KG1 (cell line): ENCODE measurements at regions not wholly inside any gene's neighbourhood (a gene's known extent, or its start where the extent isn't known, plus 50 kb on each side); places are given as distances from the start of the nearest gene placed in this dataset.
"Not testable (repeated sequence)": the region's sequence is repeated elsewhere in the genome, so short reads cannot be mapped to it uniquely, and the experiment has no call there.

ENCODE experiments used
- DNase-seq: peaks from one replicate; lab custom pipeline; 2025; lab: John Stamatoyannopoulos, UW

DNA sequence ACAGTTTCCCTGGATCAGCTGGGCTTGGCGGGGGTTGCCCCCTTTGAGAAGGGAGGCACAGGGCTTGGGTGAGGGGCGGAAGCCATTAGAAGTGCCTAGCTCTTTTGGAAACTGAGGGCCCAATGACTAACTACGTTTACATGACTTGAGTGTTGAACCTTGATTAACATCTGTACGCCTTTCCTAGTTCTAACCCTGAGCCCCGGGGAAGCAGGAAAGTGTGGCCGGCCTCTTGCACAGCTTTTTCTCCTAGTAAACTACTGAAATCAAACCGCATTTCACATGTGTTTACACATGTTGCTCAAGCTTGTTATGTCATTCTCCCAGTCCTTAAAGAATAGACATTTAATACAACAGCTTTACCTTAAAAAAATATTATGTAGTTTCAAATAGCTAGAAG is 1356.4 kb upstream of the TMEM132C start:
- no peak for DNase-seq

DNA sequence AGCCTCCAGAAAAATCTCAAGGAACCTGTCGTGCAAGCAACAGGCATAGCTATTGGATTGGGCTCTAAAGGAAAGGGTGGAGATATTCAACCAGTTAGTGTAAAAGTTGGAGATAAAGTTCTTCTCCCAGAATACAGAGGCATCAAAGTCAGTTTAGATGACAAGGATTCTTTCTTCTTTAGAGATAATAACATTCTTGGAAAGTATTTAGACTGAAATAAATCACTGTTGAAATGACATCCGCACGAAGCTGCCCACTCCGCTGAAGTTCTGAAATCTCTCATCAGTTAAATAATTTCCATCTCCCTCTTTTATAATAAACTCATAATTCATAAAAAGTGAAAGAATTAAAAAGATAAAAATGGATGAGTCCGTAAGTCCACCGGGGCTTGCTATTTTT is 1354.9 kb upstream of the TMEM132C start:
- DNase-seq, result no peak

DNA sequence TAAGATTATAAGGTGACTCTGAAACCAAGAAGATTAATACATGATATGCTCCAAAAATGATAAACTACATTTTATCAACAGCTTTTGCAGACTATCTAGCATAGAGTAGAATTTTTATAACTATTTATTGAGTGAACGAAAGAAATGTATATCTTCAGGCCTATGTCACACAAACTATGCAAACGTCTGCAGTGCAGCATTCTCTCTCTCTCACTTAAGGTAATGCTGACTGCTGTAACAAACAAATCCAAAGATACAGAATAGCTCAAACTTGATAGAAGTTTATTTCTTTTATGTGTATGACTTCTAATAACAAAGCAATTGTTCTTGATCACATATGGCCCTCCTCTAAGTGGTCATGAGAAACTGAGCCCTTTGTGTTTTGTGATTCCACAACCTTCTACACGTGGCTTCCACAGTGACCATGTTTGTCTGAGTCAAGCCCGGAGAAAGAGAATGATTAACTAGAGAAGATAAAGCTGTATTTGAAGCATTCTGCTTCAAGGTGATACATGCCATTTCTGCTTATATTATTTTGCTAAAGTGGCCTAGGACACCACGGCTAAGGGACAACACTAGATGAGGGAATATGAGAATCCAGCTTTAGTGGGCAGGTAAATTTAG is 1352.7 kb upstream of the TMEM132C start:
- DNase-seq, result no peak

DNA sequence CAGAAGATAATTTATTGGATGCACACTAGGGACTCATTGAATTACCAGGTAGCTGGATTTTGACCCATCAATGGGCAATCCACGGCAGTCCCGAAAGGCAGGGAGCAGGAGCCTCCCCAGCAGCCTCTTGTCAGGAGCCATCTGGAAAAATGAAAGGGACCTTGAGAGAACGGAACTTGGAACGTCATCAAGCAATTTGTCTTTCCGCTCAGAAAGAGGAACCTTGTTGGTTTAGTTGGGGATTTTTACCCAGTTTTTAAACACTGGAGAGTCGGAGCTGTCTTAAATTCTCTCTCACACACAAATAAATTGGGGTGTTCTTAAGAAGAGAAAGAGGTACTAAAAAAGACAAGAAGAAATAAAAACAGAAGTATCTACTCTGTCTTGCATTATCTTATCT is 1351.7 kb upstream of the TMEM132C start:
- no peak for DNase-seq

DNA sequence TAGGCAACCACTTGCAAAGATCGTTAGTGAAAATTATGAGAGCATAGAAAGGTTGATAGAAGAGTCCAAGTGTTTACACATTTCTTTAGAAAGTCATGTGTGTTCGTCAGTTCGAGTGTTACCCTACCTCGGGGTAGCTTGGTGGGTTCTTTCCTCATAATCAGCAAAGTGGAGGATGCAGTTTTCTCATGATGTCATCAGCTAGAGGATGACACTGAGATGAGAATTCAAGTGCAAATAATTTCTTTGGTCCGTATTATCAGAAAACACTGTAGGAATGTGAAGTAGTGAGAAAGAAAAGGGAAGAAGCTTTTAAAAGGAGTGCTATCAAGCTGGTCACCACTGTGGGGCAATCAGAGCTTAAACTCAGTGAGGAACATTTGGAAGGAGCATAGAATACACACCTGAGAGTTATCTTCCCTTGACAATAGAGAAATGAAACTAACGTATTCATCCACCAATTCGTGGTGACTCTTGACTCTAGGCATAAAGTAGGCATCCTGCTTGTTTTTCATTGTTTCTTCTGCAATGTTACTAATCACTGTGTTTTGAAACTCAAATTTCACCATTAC is 1340.9 kb upstream of the TMEM132C start:
- no peak for DNase-seq

DNA sequence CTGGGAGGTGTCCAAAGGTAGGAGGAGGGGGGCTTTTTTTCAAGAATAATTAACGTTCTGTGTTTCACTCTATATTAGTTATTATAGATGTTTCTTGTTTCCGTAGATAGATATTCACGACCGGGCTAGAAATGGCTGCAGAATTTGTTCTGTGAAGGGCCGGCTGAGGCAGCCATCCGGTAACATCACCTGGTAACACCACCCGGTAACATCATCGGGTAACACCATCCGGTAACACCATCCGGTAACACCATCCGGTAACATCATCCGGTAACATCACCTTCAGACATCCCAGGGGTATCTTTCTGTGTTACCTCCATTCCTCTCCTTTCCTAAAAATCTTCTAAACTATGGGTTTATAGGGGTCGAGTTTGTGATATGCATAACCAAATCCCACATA is 1336.7 kb upstream of the TMEM132C start:
- no peak for DNase-seq

DNA sequence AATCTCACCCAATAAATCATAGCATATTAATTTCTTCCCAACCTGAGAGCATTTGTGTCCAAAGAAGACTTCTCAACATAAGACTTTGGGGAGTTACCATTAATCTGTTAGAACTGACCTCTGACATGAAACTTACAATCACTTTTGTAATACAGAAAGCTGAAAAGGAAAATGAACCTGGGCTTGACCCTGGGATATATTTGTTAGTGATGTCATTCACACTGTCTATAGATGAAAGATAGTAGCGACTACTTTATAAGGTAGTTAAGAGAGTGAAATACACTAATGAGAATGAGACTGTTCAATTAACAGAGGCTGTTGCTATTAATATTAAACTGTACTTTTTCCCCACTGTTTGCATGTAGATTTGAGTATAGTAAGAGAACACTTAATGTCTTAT is 1334.8 kb upstream of the TMEM132C start:
- DNase-seq, result no peak

DNA sequence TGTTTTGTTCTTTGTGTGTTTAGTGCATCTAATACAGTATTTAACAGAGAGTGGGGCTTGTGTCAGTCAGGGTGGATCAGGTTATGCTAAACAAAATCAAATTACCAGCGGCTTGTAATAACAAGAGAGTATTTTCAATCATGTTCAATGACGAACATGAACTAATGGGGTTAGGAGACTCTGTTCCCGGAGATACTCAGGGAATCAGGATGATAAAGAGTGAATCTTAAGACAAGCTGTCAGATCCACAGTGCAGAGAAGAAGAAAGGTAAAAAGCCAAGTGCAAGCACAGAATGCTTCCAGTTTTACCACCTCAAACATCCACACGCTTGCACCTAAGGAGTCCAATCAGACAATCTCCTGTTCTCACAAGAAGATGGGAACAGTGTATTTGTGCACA is 1331.5 kb upstream of the TMEM132C start:
- DNase-seq, result no peak

DNA sequence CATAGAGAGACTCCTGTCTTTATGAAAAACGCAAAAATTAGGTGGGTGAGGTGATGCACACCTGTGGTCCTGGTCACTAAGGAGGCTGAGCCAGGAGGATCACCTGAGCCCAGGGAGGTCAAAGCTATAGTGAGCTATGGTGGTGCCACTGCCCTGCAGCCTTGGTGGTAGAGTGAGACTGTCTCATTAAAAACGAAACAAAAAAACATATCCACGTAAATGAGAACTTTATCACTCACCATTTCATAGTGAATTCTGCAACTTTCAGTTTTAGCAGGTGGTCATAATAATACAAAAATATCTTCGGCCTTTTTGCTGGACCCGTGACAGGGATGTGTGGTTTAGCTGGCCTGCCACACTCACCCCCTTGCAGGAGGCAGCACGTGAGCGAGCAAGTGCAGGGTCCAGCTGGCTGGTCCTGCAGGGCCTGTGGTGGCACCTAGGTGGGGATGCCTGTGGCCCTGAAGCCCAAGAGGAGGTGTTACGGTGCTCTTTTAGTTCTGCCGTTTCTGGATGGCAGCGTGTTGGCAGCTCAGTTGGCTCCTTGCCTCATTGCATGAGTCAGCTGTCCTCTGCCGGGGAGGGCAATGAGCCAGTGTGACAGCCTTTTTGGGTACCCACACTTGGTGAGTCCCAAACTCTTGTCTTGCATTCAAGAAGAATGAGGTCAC is 1330.7 kb upstream of the TMEM132C start:
- DNase-seq, result no peak

DNA sequence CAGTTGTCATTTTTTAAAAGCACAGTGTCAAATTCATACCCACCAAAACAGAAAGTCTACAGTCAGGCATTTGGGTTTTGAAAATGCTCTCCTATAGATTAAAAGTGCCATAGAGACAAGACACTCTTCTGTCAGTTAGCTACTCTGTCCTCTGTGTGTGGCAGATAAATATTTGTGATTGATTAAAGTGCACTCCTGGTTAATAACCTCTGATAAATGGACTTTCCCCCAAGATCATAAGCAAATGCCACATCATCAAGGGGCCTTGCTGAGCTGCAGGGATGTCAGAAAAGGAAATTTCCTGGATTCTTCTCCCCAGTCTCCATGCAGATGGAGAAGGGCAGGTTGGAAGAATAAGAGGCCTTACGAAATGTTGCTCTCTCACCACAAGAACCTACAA is 1329.5 kb upstream of the TMEM132C start:
- no peak for DNase-seq

DNA sequence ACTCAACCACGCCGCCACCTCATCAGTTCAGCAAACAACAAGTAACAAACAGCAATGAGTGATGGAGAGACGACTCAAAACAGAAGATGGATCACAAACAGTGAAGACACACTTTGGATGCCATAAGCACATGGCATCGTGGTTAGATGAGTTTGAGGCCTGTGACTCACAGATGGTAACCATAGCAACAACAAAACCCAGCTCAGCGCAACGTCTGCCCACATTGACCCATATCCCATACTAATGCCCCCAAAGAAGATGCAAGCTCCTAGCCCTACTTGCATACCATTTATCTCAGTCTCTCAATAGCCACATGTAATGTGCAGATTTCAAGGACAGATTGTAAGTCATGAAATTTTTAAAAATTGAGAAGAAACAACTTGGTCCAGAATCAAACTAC is 1322.3 kb upstream of the TMEM132C start:
- no peak for DNase-seq

DNA sequence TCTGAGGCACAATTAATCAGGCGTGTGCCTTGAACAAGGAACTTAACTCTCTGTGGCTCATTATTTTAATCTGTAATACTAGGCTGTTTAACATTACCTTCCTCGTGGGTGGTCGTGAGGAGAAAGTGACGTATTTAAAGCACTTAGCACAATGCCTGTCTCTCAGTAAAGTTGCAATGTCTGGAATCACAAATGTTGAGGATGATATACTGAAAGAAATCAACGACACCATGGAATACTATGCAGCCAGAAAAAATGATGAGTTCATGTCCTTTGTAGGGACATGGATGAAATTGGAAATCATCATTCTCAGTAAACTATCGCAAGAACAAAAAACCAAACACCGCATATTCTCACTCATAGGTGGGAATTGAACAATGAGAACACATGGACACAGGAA is 1320.0 kb upstream of the TMEM132C start:
- DNase-seq, result not testable (repeated sequence)

DNA sequence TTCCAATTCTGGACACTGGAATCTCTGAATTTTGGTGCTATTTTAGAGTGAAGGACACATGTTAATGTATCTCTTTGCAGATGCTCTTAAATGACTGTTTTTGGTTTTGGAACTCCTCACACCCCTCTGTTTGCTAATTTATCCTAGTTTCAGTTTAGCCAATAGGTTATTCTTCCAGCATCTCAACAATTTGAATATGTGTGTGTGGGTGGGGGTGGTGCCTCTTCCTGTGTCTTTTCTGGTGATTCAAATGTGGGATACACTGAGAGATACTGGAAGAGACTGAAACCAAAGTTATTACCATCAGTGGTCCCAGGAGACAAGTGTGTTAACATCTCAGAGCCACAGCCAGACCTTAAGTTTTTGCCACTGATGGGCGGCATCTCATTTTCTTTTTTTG is 1317.4 kb upstream of the TMEM132C start:
- DNase-seq, result no peak

DNA sequence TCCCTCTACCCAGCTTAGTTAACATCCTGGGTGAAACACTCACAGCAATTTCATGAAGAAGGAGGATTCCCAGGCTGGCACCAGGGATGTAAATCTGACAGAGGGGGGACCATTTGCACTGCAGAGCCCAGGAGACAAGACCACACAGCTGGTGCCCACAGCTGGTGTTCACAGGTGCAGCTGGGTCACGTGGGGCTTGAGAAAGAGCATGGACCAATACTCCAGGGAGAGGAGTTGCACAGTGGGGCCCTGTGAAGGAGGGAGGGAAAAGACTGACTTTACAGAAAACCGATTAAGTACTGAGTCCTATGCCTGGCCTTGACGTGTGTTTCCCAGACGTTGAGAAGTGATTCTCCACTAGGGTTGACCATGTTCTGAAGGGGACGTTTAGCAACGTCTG is 1316.7 kb upstream of the TMEM132C start:
- no peak for DNase-seq

DNA sequence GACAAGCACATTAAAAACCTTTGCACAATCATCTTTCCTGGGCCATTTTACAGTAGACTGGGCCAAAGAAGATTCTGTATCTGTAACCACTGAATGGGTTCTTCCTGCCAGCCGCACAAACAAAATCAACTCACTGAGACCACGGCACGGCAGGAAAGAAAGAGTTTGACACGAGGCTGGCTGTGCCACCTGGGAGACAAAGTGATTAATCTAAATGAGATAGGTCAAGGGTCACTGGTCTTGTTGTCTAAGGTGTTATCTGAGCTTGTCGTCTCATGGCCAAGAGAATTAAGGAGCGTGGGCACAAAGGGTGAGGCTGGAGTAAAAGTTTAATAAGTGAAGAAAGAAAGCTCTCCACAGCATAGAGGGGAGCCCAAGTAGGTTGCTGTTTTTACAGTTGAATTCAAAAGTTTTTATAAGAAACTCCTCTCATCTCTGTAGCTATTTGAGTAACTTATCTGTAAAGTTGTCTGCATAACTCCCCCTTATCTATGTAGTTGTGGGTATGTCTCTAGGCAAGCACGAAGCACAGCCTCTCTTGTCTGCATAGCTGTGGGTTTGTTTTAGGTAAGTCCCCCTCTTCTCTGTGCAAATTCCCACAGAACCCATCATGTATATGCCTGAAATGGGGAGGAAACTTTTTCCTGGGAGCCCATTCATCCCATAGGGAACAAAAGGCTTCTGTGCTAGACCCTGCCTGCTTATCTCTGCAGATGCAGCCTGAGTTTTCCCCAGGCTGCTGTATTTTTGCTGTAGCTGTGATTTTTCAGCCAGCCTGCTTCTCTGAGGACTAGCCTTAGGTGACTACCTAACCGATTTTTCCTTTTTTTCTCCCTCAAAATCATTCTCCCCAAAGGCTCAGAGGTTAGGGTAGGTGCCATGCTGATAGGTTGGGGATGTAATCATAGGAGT is 1314.6 kb upstream of the TMEM132C start:
- no peak for DNase-seq

DNA sequence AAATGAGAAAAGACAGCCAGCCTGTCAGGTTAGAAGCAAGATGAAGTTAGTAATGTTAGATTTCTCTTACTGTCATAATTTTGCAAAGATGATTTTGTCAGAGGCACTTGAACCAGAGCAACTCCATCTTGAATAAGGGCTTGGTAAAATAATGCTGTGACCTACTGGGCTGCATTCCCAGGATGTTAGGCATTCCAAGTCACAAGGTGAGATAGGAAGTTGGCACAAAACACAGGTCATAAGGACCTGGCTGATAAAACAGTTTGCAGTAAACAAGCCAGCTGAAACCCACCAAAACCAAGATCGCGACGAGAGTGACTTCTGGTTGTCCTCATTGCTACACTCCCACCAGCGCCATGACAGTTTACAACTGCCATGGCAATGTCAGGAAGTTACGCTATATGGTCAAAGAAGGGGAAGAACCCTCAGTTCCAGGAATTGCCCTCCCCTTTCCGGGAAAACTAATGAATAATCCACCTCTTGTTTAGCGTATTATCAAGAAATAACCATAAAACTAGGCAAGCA is 1313.5 kb upstream of the TMEM132C start:
- DNase-seq, result no peak

DNA sequence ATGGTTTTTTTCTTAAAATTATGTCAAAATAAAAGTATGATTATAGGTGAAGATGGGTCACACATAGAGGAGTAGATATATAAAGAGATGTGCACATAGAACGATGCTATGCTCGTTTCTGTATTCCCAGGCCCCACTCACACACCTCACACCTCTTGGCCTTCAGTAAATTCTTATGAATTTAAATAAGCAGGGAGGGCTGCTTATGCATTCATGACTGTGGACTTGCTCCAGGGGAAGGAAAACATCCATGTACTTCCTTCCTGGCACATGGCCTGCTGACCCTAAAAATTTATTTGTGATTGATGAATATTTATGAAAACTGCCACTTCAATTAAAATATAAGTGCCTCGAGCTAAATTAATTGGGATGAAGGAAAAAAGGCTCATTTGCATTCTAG is 1306.7 kb upstream of the TMEM132C start:
- no peak for DNase-seq

DNA sequence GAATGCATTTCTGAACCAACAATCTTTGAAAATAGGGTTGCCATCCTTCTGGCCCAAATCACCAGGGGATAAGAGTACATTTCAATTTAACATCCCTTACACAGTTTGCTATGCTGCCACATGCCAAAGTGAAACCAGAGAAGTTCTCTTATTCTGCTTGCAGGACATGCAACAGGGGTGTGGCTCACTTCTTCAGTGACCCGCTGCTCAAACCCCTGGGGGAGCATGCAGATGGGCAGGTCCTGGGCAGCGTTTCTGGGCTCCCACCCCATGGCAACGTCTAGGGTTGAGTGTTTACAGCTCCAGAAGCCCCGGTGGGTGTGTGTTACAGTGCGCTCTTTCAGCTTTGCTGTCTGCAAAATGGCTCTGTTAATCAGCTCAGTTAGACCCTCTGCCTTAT is 1306.3 kb upstream of the TMEM132C start:
- DNase-seq, result no peak

DNA sequence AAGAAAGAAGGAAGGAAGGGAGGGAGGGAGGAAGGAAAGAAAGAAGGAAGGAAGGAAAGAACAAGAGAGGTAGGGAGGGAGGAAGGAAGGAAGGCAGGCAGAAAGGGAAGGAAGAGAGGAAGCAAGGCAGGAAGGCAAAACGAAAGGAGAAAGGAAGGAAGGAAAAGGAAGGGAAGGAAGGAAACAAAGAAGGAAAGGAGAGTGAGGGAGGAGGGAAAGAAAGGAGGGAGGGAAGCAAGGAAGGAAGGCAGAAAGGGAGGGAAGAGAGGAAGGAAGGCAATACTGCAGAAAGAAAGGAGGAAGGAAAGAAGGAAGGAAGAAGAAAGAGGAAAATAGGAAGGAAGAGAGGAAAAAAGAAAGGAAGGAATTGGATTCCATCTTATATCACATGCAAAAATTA is 1303.1 kb upstream of the TMEM132C start:
- DNase-seq, result no peak

DNA sequence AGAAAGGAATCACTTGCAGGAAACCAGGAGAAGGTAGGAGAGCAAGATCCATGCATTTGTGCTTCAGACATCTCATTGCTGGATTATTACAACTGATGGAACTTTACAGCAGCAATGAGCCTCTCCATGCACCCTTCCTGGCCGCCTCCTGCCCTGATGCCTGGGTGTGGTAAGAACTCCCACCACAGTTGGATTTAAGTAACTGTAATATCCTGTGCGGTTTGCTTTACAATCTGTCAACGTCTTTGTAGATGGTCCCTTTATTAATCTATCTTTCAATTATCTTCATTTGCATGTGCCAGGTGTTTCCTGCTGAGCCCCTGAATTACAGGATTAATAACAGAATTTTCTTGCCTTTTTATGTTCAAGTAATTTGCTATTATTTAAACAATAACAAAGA is 1300.5 kb upstream of the TMEM132C start:
- DNase-seq, result no peak

DNA sequence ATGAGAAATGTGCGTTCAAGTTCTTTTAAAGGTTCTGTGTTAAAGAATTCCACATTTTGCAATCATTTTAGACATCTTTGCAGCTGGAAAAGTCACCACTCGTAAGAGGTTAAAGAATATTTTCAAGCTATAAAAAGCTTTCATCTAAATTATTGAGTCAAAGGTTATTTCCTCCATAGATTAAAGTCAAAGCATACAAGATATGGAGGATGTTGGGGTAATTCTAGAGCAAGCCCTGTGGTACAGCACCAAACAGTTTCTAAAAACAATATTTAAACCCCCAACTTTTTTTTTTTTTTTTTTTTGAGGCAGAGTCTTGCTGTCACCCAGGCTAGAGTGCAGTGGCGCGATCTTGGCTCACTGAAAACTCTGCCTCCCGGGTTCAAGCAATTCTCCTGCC is 1299.8 kb upstream of the TMEM132C start:
- no peak for DNase-seq

DNA sequence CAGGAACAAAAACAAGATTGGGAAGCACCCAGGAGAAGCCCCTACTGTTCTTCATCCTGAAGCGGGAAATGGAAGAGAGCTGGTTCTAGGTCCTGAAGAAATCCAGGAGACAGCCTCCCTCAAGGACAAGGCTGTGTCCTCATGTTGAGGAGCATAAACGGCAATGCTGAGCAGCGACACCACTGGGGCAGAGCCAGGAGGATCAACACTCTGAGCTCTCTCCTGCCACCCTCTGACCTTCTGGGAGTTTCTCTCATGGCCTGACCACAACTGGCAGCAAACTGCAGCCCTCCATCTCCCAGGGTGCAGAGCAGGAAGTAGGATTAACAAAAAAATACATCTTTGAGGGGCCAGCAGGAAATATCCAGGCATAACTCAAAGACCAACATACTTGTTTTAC is 1292.2 kb upstream of the TMEM132C start:
- DNase-seq, result no peak

DNA sequence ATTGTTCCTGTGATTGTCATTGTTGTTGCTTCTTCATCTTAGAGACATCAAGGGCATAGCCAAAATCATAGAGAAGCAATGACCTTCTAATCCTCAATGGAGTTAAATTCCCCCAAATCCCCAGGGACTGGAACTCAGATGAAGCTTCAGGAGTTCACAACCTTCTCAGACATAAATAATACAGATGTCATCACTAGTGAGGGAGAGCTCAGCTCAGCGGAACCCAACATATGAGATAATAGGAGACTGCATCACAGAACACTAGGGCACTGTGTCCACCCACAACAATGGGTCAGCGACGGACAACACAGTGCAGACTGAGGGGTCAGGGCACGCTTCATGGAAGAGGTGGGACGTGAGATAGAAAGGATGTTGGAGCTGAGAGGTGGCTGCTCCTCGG is 1290.4 kb upstream of the TMEM132C start:
- DNase-seq, result no peak
